GM10248 (cell line): ENCODE measurements at regions not wholly inside any gene's neighbourhood (a gene's known extent, or its start where the extent isn't known, plus 50 kb on each side); places are given as distances from the start of the nearest gene placed in this dataset.
"Not testable (repeated sequence)": the region's sequence is repeated elsewhere in the genome, so short reads cannot be mapped to it uniquely, and the experiment has no call there.

Source experiments
- CTCF ChIA-PET: fragments of 300-600 bp; sonication (Branson Sonifier 250); formaldehyde crosslinking; extraction: SDS; loops from one replicate; lab custom pipeline; 2021; ENCODE audit warnings: antibody characterized with exemption; lab: Yijun Ruan, JAX
- POLR2A ChIA-PET: fragments of 350-650 bp; sonication (Branson Sonifier 250); formaldehyde crosslinking; extraction: SDS; loops from one replicate; lab custom pipeline; 2020; ENCODE audit warnings: antibody characterized with exemption; lab: Yijun Ruan, JAX
- DNase-seq: peaks from one replicate; pipeline ENCODE4 v3.0.0; 2012; ENCODE audit errors: extremely low spot score
- TF ChIP-seq, protein P1 (sequence below): IDR thresholded peaks from 2 replicates; pipeline ENCODE4 v1.5.1; 2012; ENCODE audit warnings: mild to moderate bottlenecking, low read depth; ENCODE audit errors: extremely low read depth, missing control alignments, control extremely low read depth

DNA sequence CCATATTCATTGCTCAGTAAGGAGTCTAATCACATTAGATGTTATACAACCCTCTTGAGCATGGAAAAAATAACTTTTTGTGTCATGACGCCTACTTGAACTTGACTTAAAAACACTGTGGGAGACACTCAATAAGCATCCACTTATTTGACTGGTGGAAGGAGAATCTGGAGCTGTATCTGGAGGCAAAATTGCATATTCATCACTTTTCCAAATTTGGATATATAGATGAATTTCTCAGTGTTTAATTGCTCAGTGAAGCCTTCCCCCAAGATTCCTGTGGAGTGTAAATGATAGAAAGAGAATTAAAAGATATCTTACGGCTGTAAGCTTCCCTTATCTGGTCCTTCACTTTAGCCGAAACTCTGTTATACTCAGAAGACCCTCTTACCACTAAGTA, 610.7 kb upstream of the ADGRL2 start:
- DNase-seq: no peak
- ChIA-PET POLR2A (no interaction called here), CTCF (no interaction called here)
- TF ChIP-seq, protein P1, sequence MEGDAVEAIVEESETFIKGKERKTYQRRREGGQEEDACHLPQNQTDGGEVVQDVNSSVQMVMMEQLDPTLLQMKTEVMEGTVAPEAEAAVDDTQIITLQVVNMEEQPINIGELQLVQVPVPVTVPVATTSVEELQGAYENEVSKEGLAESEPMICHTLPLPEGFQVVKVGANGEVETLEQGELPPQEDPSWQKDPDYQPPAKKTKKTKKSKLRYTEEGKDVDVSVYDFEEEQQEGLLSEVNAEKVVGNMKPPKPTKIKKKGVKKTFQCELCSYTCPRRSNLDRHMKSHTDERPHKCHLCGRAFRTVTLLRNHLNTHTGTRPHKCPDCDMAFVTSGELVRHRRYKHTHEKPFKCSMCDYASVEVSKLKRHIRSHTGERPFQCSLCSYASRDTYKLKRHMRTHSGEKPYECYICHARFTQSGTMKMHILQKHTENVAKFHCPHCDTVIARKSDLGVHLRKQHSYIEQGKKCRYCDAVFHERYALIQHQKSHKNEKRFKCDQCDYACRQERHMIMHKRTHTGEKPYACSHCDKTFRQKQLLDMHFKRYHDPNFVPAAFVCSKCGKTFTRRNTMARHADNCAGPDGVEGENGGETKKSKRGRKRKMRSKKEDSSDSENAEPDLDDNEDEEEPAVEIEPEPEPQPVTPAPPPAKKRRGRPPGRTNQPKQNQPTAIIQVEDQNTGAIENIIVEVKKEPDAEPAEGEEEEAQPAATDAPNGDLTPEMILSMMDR: no peak

- TF ChIP-seq, protein P1: no peak
- ChIA-PET POLR2A (no interaction called here), CTCF (no interaction called here)
- no peak for DNase-seq
These were observed 613.1 kb upstream of the ADGRL2 start for GRCh38 chr1:81187635-81188034.

DNA sequence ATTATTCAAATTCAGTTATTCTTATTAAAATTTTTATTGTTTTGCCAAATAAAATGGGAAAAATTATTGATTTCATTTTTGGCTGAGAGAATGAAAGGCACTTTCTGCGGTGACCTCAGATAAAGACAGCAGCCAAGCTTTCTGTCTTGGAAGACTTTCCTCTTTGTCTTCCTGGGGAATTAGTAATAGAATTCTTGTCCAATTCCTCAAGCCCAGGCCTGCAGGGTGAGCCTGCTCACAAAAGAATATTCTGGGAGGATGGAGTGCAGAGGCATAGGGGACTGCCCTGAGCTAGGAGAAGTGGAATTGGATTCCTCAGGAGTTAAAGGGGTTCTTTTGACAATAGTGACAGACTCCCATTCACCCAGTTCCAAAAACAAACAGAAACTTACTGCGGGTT, 614.5 kb upstream of the ADGRL2 start:
- TF ChIP-seq, protein P1: no peak
- CTCF ChIA-PET: no interaction called here
- DNase-seq: no peak
- POLR2A ChIA-PET: no interaction called here

DNA sequence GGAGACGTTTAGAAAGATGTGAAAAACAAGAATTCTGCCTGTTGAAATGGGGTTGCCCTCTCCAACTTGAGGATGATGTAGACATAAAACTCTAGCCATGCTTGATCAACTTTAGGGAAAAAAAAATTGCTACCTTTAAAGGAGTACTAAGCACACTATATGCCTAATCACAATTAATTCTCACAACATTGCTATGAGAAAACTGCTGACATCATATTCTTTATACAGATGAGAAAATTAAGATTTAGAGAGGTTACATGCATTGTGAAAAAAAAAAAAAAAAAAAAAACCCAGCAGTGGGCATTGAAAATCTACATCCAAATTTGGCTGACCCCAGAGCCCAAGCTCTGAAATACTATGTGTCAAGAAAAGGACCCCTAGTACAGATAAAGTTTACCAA, 617.2 kb upstream of the ADGRL2 start:
- ChIA-PET CTCF (interaction anchor here (1.4 kb wide), 1 partner anchor 12 kb away, joined by 3 read pairs; no protein-coding TSS in a partner anchor), POLR2A (no interaction called here)
- DNase-seq: no peak
- TF ChIP-seq, protein P1: no peak

DNA sequence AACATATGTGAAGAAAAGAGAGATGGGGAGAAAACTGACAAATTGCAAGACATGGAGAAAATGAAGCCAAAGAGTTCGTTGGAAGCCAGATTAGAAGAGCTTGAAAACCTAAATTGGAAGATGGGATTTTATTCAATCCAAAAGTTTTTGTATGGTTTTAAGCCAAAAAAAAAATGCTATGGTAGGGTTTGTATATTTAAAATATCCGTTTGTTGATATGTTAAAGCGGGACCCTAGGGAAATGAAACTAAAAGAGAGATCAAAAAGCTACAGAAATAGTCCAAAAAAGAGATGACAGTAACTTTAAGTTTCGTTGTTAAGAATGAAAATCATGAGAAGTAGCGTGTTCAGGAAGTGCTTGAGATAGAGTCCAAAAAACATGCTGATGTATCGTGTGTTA, 617.7 kb upstream of the ADGRL2 start:
- ChIA-PET POLR2A (no interaction called here), CTCF (interaction anchor here (1.4 kb wide), 1 partner anchor 11 kb away, joined by 3 read pairs; no protein-coding TSS in a partner anchor)
- DNase-seq: no peak
- TF ChIP-seq, protein P1: no peak

- ChIA-PET CTCF (no interaction called here), POLR2A (no interaction called here)
- TF ChIP-seq, protein P1: no peak
- DNase-seq: no peak
These were observed 621.5 kb upstream of the ADGRL2 start for GRCh38 chr1:81179242-81179641.

- POLR2A ChIA-PET, CTCF ChIA-PET, DNase-seq: not testable (repeated sequence)
These were observed 622.2 kb upstream of the ADGRL2 start for GRCh38 chr1:81178431-81179093.
